Ecto neural progenitor cell (in vitro differentiated cells): ENCODE measurements at regions not wholly inside any gene's neighbourhood (a gene's known extent, or its start where the extent isn't known, plus 50 kb on each side); places are given as distances from the start of the nearest gene placed in this dataset.
"Not testable (repeated sequence)": the region's sequence is repeated elsewhere in the genome, so short reads cannot be mapped to it uniquely, and the experiment has no call there.

ENCODE experiments used
- DNase-seq: peaks from one replicate; pipeline ENCODE4 v3.0.0-alpha.2; 2018; ENCODE audit warnings: low spot score

- no peak for DNase-seq
Measured at GRCh38 chr17:71777048-71777640, 343.7 kb upstream of the SOX9 start.

DNA sequence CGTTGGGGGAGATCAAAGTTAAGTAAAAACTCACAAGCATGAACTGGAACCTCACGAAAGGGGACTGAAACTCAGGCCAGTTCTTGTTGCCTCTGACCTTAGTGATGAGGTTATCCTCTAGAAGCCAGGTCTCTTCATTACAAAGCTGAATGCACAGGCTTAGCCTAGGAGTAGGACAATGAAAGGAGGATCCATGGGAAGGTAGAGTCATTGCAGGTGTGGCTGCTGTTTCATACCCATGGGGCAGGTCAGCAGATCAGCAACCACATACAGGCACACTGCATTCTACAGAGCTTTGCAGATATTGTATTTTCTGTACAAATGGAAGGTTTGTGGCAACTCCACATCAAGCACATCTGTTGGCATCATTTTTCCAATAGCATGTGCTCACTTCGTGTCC, 341.3 kb upstream of the SOX9 start:
- DNase-seq = no peak

DNA sequence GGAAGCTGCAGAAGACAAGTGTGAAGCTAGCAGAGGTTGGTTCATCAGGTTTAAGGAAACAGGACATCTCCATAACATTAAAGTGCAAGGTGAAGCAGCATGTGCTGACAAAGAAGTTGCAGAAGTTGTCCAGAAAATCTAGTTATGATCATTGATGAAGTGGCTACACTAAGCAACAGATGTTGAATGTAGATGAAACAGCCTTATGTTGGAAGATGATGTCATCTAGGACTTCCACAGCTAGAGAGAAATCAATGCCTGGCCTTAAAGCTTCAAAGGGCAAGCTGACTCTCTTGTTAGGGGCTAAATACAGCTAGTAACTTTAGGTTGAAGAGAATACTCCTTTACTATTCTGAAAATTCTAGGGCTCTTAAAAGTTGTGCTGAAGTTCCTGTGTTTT, 340.2 kb upstream of the SOX9 start:
- no peak for DNase-seq

DNA sequence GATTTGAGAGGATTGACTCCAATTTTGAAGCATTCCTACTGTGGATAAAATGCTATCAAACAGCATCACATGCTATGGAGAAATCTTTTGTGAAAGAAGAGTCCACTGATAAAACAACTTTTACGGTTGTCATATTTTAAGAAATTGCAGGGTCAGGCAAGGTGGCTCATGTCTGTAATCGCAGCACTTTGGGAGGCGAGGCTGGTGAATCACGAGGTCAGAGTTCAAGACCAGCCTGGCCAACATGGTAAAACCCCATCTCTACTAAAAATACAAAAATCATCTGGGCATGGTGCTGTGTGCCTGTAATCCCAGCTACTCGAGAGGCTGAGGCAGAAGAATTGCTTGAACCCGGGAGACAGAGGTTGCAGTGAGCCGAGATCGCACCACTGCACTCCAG, 338.8 kb upstream of the SOX9 start:
- DNase-seq = not testable (repeated sequence)

GRCh38 chr17:71790791-71791190, 330.0 kb upstream of the SOX9 start:
- no peak for DNase-seq

DNA sequence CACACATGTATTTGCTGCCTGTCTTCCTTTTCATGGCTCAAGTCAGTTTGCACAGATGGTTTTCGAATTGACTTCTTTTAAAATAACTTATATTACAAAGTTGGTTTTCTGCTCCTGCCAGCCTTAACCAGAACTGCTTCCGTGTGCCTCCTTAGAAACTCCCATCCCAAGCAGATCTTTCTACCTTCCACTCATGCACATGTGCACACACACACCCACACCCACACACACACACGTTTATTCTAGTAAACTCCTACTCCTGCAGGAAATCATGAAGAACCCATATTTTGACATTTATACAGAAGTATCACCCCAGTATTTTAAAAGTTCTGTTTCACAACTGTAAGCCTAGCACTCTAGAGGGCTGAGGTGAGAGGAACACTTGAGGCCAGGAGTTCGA, 329.5 kb upstream of the SOX9 start:
- no peak for DNase-seq

- DNase-seq = no peak
Measured at GRCh38 chr17:71792966-71793365, 327.9 kb upstream of the SOX9 start.

- DNase-seq = no peak
Measured at GRCh38 chr17:71793518-71793917, 327.3 kb upstream of the SOX9 start.

DNA sequence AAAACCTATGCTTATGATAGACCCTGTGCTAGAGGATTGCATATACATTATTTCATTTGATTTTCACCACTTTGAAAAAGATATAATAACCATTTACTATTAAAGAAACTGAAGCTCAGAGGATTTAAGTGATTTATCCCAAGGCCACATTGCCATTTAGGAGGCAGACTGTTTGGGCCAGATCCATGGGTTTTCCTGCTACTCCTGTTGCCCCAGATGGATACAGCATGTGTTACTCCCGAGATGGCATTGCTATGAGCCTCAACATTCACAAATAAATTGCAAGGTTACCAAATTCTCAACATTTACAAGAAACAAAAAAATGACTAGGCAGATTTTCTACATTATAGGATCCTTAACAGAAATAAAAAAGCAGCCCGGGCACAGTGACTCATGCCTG, 322.1 kb upstream of the SOX9 start:
- DNase-seq = no peak

- no peak for DNase-seq
Measured at GRCh38 chr17:71799657-71800056, 321.2 kb upstream of the SOX9 start.

DNA sequence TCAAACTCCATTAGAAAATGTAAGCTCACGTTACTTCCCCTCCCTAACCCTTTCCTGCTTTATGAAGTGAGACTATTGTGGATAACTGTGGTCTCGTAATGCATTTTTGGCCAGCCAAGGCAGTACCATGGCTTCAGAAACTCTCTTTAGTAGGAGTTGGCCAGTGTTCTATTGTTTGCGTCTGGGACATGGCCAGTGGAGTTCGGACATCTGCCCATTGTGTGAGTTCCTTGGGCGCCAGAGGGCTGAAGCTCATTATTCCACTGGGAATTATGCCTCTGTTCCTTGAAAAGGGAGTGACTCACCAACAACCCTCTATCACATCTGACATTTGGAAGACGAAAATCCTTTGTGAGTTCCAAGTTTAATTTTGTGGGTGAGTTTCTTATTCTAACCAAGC, 319.5 kb upstream of the SOX9 start:
- no peak for DNase-seq

DNA sequence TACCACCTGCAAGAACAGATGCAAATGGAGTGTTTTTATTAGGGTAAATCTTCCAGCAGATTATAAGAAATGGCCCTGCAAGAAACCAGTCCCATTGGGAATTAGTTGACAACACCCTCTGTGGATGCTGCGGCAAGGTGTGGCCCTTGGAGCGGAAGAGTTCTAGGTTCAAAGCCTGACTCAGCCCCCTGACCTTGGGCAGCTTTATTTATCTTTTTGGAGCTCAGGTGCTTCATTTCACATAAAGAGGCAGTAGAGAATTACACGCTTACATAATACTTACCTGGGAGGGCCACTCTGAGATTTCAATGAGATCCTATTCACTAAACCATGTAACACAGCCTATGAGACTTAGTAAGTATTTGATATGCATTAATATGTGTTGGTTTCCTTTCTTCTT, 318.2 kb upstream of the SOX9 start:
- DNase-seq = no peak

DNA sequence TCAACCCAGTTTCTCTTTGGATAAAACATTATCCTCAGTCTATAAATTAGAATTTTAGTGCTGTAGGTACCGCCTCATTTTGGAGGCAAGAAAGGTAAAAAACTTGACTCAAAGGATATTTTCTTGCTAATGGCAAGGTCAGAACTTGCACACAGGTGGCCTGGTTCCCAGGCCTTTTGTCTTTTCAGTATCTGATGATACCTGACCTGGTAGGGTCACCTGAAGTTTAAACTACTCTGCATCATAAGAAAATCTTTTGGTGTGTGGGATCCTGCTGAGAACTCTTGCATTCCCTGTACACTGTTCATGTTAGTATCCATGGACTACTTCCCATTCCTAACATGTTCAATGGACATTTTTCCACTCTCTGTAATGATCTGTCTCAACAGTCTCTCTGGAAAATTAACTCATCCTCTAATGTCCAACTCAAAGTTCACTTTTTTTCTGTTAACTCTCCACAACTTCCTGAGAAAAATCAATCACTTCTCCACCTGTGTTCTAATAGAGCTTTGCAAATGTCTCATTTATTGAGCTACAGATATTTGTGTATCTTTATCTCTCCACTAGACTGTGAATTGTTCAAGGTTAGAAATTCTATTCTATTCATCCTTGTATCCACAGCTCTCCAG, 317.1 kb upstream of the SOX9 start:
- no peak for DNase-seq

- DNase-seq = no peak
Measured at GRCh38 chr17:71809537-71809936, 311.3 kb upstream of the SOX9 start.

DNA sequence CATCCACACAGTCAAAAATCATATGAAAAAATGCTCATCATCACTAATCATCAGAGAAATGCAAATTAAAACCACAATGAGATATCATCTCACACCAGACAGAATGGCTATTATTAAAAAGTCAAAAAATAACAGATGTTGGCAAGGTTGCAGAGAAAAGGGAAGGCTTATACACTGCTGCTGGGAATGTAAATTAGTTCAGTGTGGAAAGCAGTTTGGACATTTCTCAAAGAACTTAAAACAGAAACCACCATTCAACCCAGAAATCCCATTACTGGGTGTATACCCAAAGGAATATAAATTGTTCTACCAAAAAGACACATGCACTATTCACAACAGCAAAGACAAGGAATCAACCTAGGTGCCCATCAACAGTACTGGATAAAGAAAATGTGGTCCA, 307.0 kb upstream of the SOX9 start:
- not testable (repeated sequence) for DNase-seq

DNA sequence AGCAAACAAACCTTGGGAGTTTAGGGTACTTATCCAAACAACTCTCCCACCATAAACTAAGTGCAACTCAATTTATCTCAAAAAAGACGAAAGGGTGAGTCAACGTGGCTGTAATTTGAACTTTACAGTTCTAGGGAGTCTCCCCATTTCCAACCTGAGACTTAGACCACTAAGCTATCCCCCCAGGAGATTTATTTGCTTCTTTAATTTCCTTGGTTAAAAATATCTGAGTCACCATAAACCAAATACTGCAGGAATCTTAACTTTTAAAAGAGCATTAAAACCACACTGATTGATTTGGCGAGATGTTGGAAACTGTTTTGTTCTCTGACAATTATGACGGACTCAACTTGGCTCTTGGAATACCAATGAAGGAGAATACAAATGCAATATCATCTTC, 299.3 kb upstream of the SOX9 start:
- no peak for DNase-seq

DNA sequence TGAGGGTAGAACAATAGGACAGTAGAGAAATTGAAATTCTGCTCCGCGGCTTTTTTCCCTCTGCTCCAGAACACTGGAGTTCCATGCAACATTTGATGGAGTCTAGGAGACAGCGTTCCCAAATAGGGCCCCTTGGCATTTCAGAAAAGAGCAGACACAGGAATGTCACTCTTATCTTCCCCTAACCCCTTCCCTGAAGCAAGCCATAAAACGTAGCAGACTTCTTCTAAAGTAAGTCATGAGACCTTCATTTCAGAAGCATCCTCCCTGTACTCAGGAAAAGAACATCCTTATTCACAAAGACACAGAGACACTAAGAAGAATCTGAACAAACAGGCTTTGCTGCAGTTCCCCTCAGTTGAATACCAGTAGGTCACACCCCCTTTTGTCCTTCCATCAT, 296.1 kb upstream of the SOX9 start:
- no peak for DNase-seq

DNA sequence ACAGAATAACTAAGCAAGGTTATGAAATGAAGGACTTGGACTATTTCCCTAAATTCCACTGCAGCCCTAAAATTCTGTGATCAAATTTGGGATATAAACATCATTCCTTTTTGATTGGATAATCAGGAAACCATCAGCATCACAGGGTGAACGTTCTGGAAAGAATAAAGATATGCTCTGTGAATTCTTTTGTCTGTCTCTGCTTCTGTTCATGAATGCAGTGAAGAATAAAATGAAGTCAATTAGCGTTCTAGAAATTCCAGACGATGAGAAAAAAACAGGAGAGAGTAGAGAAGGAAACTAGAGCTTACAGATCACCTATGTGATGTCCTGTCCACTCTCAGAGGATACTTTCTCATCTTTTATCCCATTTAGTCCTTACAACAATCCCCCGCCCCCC, 295.1 kb upstream of the SOX9 start:
- DNase-seq = no peak

GRCh38 chr17:71828182-71828596, 292.6 kb upstream of the SOX9 start:
- DNase-seq = peak; percentile 89

DNA sequence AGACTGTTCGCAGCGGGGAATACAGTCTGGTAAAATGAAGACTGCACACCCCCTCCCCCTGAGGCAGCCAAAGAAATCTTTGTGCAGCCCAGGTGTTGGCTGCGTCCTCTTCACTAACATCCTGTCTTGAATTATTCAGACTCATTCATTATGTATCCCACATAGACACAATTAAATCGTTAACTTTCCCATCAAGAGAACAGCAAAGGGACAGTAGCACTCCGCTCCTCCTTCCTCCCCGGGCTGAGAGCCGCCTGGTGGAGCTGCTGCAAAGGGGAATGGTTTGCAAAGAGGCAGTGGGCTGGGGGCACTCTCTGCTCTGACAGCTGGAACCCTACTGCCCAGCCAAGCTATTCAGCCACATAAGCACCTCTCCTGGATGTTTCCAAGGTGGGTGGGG, 290.0 kb upstream of the SOX9 start:
- peak; percentile 71 for DNase-seq

- DNase-seq = no peak
Measured at GRCh38 chr17:71842986-71843385, 277.8 kb upstream of the SOX9 start.

- no peak for DNase-seq
Measured at GRCh38 chr17:71845337-71845736, 275.5 kb upstream of the SOX9 start.

- no peak for DNase-seq
Measured at GRCh38 chr17:71846561-71847110, 274.2 kb upstream of the SOX9 start.
